SK-N-SH treated with all-trans-retinoic acid at 6 μM for 48 hours (cell line): ENCODE measurements at regions not wholly inside any gene's neighbourhood (a gene's known extent, or its start where the extent isn't known, plus 50 kb on each side); places are given as distances from the start of the nearest gene placed in this dataset.

ENCODE experiments used
- ARNTL ChIP-seq: fragments of 450-650 bp; formaldehyde crosslinking; IDR thresholded peaks from 2 replicates; pipeline ENCODE4 v1.5.0; 2020; ENCODE audit warnings: low read depth, mild to moderate bottlenecking, moderate library complexity, borderline replicate concordance
- RARB ChIP-seq: fragments of 250-450 bp; sonication (Bioruptor Pico); IDR thresholded peaks from 2 replicates; pipeline ENCODE4 v1.8.0; 2021; ENCODE audit warnings: mild to moderate bottlenecking, moderate library complexity
- ZC3H10 ChIP-seq: fragments of 250-450 bp; sonication (Bioruptor Pico); IDR thresholded peaks from 2 replicates; pipeline ENCODE4 v1.5.1; 2021; ENCODE audit warnings: mild to moderate bottlenecking, moderate library complexity
- ZNF70 ChIP-seq: fragments of 450-650 bp; formaldehyde crosslinking; IDR thresholded peaks from 2 replicates; pipeline ENCODE4 v1.5.0; 2020; ENCODE audit warnings: mild to moderate bottlenecking, moderate library complexity
- TF ChIP-seq, protein P1 (sequence below): fragments of 250-450 bp; sonication (Bioruptor Pico); IDR thresholded peaks from 2 replicates; pipeline ENCODE4 v1.8.0; 2020; ENCODE audit warnings: mild to moderate bottlenecking, moderate library complexity, borderline replicate concordance

GRCh38 chr15:69648775-69649735 lies 196.4 kb downstream of the RPLP1 start:
- TF ChIP-seq, protein P1, sequence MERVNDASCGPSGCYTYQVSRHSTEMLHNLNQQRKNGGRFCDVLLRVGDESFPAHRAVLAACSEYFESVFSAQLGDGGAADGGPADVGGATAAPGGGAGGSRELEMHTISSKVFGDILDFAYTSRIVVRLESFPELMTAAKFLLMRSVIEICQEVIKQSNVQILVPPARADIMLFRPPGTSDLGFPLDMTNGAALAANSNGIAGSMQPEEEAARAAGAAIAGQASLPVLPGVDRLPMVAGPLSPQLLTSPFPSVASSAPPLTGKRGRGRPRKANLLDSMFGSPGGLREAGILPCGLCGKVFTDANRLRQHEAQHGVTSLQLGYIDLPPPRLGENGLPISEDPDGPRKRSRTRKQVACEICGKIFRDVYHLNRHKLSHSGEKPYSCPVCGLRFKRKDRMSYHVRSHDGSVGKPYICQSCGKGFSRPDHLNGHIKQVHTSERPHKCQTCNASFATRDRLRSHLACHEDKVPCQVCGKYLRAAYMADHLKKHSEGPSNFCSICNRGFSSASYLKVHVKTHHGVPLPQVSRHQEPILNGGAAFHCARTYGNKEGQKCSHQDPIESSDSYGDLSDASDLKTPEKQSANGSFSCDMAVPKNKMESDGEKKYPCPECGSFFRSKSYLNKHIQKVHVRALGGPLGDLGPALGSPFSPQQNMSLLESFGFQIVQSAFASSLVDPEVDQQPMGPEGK (CRISPR knock-in tag), result no peak
- TF ChIP-seq ARNTL, result no peak
- TF ChIP-seq ZC3H10 (CRISPR knock-in tag), result no peak
- no peak for TF ChIP-seq ZNF70 (CRISPR knock-in tag)
- no peak for TF ChIP-seq RARB (CRISPR knock-in tag)
